HepG2 (cell line): ENCODE measurements at regions not wholly inside any gene's neighbourhood (a gene's known extent, or its start where the extent isn't known, plus 50 kb on each side); places are given as distances from the start of the nearest gene placed in this dataset.

Experiments
- ATAC-seq: fragments of 200-7000 bp; cut with Tn5 transposase; 3 replicates; pipeline ENCODE4 v1.9.1; 2020; ENCODE audit warnings: mild to moderate bottlenecking, moderate library complexity
- BruUV-seq: library from RNA; stranded (reverse); fragments of 400-500 nt; replicated peaks from 2 replicates; lab custom pipeline; 2021; lab: Mats Ljungman, UMichigan
- CTCF ChIA-PET: fragments of 300-600 bp; formaldehyde crosslinking; extraction: SDS; loops from one replicate; lab custom pipeline; 2021; ENCODE audit warnings: low total read pairs, inconsistent platforms, low intra/inter-chr PET ratio; lab: Yijun Ruan, JAX
- POLR2A ChIA-PET: fragments of 350-600 bp; sonication (Branson Sonifier 250); formaldehyde crosslinking; loops from one replicate; lab custom pipeline; 2020; ENCODE audit warnings: antibody characterized with exemption, inconsistent platforms; lab: Yijun Ruan, JAX
- DNase-seq: peaks from one replicate; pipeline ENCODE4 v3.0.0-alpha.2; 2015; ENCODE audit warnings: low spot score
- FAIRE-seq: peaks from 3 replicates; lab custom pipeline; 2011; peaks lifted over from hg19 to GRCh38; lab: Jason Lieb, UNC
- H2AFZ ChIP-seq: one replicate; pipeline ENCODE4 v1.6.1; 2011; ENCODE audit warnings: low read length, inconsistent platforms
- H3K27ac ChIP-seq: fragments of 300-600 bp; 3 replicates; pipeline ENCODE4 v1.8.0; 2011; ENCODE audit warnings: mixed run types, mild to moderate bottlenecking, mixed read lengths, low read length, inconsistent platforms; ENCODE audit not compliant: insufficient read depth; ENCODE audit errors: extremely low read length
- H3K27me3 ChIP-seq, 2 experiments: fragments of 200-600 bp in 1 of 2; 2 replicates in 1 of 2; 3 replicates in 1 of 2; pipeline versions ENCODE4 v1.6.0 to v1.8.0; 2011; ENCODE audit warnings: low read length in 2 of 2, mild to moderate bottlenecking in 2 of 2, moderate library complexity in 2 of 2, inconsistent platforms in 1 of 2; ENCODE audit not compliant: insufficient read depth in 2 of 2, control insufficient read depth in 1 of 2
- H3K36me3 ChIP-seq, 2 experiments: fragments of 200-600 bp in 1 of 2; replicated peaks in 1 of 2; 2 replicates in 1 of 2; 3 replicates in 1 of 2; pipeline versions ENCODE4 v1.5.1 to v1.8.0; 2011; ENCODE audit warnings: low read length in 2 of 2, inconsistent platforms in 1 of 2; ENCODE audit not compliant: insufficient read depth in 2 of 2, control insufficient read depth in 1 of 2
- H3K4me1 ChIP-seq: 2 replicates; pipeline ENCODE4 v1.5.1; 2012; ENCODE audit warnings: low read length, inconsistent platforms; ENCODE audit not compliant: insufficient read depth
- H3K4me2 ChIP-seq: 2 replicates; pipeline ENCODE4 v1.6.0; 2011; ENCODE audit warnings: low read depth, low read length, inconsistent platforms
- H3K4me3 ChIP-seq, 3 experiments: fragments of 200-600 bp in 1 of 3; sonication (generic), shearing (Covaris generic) in 1 of 3; replicated peaks in 1 of 3; 2 replicates each; pipeline ENCODE4 v1.5.1; 2011 to 2016; ENCODE audit warnings: low read length in 3 of 3, inconsistent platforms in 2 of 3, low read depth in 2 of 3, mild to moderate bottlenecking in 2 of 3, control low read depth in 1 of 3, mixed read lengths in 1 of 3; ENCODE audit not compliant: insufficient read depth in 1 of 3
- H3K79me2 ChIP-seq: one replicate; pipeline ENCODE4 v1.6.1; 2011; ENCODE audit warnings: low read length, inconsistent platforms; ENCODE audit not compliant: insufficient read depth
- H3K9ac ChIP-seq: 2 replicates; pipeline ENCODE4 v1.6.0; 2011; ENCODE audit warnings: mild to moderate bottlenecking, low read depth, low read length, inconsistent platforms; ENCODE audit not compliant: insufficient read depth
- H3K9me3 ChIP-seq: 2 replicates; pipeline ENCODE4 v1.5.1; 2012; ENCODE audit warnings: mild to moderate bottlenecking, low read length
- H4K20me1 ChIP-seq: 2 replicates; pipeline ENCODE4 v1.6.0; 2011; ENCODE audit warnings: inconsistent platforms, mild to moderate bottlenecking, low read length, moderate library complexity; ENCODE audit not compliant: insufficient read depth
- FOXC1 ChIP-seq: sonication (generic); formaldehyde crosslinking; IDR thresholded peaks from 2 replicates; pipeline ENCODE4 v1.8.0; 2022; ENCODE audit warnings: mild to moderate bottlenecking, missing genetic modification reagents, borderline replicate concordance
- IRX3 ChIP-seq: sonication (generic); formaldehyde crosslinking; IDR thresholded peaks from 2 replicates; pipeline ENCODE4 v1.8.1; 2023; ENCODE audit warnings: mild to moderate bottlenecking, low read depth, missing genetic modification reagents, borderline replicate concordance
- KLF13 ChIP-seq: sonication (generic); formaldehyde crosslinking; IDR thresholded peaks from 2 replicates; pipeline ENCODE4 v1.4.0; 2020; ENCODE audit warnings: mild to moderate bottlenecking, missing genetic modification reagents
- MAZ ChIP-seq, 2 experiments: sonication (generic) in 1 of 2; formaldehyde crosslinking in 1 of 2; IDR thresholded peaks; 2 replicates each; pipeline versions ENCODE4 v1.5.0 to v1.6.1; 2012 to 2020; ENCODE audit warnings: low read depth in 2 of 2, mild to moderate bottlenecking in 2 of 2, borderline replicate concordance in 1 of 2, improper control_type of control experiment in 1 of 2, low read length in 1 of 2, missing genetic modification reagents in 1 of 2, moderate library complexity in 1 of 2
- MIER2 ChIP-seq: IDR thresholded peaks from 2 replicates; pipeline ENCODE4 v1.6.1; 2016; ENCODE audit warnings: missing biosample characterization, missing genetic modification reagents
- ZFY ChIP-seq: sonication (generic); formaldehyde crosslinking; IDR thresholded peaks from 2 replicates; pipeline ENCODE4 v1.4.0; 2020; ENCODE audit warnings: missing genetic modification reagents
- ZNF343 ChIP-seq: sonication (generic); formaldehyde crosslinking; IDR thresholded peaks from 2 replicates; pipeline ENCODE4 v1.4.0; 2020; ENCODE audit warnings: mild to moderate bottlenecking, missing genetic modification reagents
- ZNF382 ChIP-seq: sonication (generic); formaldehyde crosslinking; IDR thresholded peaks from 2 replicates; pipeline ENCODE4 v1.5.0; 2020; ENCODE audit warnings: missing genetic modification reagents, mild to moderate bottlenecking, borderline replicate concordance
- ZNF432 ChIP-seq: sonication (generic); formaldehyde crosslinking; IDR thresholded peaks from 2 replicates; pipeline ENCODE4 v1.5.0; 2020; ENCODE audit warnings: missing genetic modification reagents, mild to moderate bottlenecking, borderline replicate concordance
- ZNF615 ChIP-seq: sonication (generic); formaldehyde crosslinking; IDR thresholded peaks from 2 replicates; pipeline ENCODE4 v1.5.0; 2020; ENCODE audit warnings: mild to moderate bottlenecking, missing genetic modification reagents, borderline replicate concordance
- WGBS: methylation state at CpG from one replicate; pipeline ENCODE4 v1.1.6; 2017; ENCODE audit warnings: low lambda C conversion rate; 5-methylcytosine and 5-hydroxymethylcytosine counted together
- in situ Hi-C: cut with HindIII; loops from 2 replicates; pipeline ENCODE4 v1.10.0; 2017; ENCODE audit warnings: low pct_unique_long_range_greater_than_20kb; ENCODE audit not compliant: extremely low pct_ligation_motif_present
- intact Hi-C: fragments of 100-400 bp; cut with micrococcal nuclease; formaldehyde crosslinking; loops from one replicate; pipeline ENCODE4 v1.10.0; 2022; ENCODE audit not compliant: unreplicated experiment
- TF ChIP-seq, protein P1 (sequence below): sonication (generic); formaldehyde crosslinking; IDR thresholded peaks from 2 replicates; pipeline ENCODE4 v1.4.0; 2020; ENCODE audit warnings: missing genetic modification reagents; ENCODE audit errors: not compliant biosample characterization
- TF ChIP-seq, protein P2 (sequence below): sonication (generic); formaldehyde crosslinking; IDR thresholded peaks from 2 replicates; pipeline ENCODE4 v1.4.0; 2020; ENCODE audit warnings: missing genetic modification reagents

DNA sequence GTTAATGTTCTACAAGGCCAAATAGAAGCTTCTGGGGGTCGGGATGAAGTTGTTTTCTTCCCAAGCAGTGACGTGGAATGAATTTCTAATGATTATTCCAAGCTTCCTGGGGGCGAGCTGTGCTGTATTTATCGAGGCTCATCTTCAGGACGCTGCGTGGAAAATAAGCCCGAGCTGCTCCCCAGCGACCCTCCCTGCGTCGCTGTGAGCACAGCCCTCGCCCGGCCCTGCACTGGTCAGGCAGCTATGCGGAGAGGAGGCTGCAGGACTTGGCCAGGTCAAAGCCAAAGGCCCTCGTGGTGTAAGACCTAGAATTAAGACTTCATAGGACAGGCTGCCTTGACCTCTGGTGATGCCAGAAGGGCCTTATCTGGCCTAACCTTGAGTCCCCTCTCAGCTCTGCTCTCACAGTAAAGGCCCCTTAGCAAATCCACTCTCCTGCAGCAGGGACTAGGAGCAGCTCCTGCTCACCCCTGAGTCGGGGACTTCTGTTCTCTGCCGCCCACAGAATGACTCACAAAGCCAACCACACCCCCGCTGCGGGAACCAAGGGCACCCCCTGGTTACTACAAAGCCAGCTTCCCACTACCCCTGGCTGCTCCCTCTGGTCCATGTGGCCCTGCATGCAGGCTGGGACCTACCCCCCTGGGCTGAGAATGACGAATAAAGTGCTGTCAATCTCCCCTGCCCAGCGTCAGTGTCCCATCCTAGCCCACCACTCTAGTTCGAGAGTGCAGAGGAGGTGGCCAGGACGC is 501.6 kb downstream of the TCERG1L start:
- ChIA-PET POLR2A (no interaction called here), CTCF (no interaction called here)
- Histone ChIP-seq H3K9ac (no peak overlapping the region), H3K4me2 (no peak overlapping the region), H3K4me3 (no peak overlapping the region), H3K27me3 (peaks cover 3 to 22% of the 10 kb centered on the region in 2 experiments; a peak in 4 of 5 replicates), H4K20me1 (no peaks in the 10 kb centered on the region), H3K27ac (no peak overlapping the region), H2AFZ (no peak overlapping the region), H3K79me2 (no peaks in the 10 kb centered on the region), H3K4me1 (no peaks in the 10 kb centered on the region), H3K9me3 (no peaks in the 10 kb centered on the region), H3K36me3 (no peaks in the 10 kb centered on the region)
- in situ Hi-C loops = no loop called here
- DNase-seq (no peak), FAIRE-seq (no peak), ATAC-seq (no peak)
- intact Hi-C loops = no loop called here
- WGBS = 0% methylated on average over 6 of the region's 22 CpGs
- BruUV-seq = no TSS peak
- TF ChIP-seq MAZ (IDR thresholded peaks at IDR 0.05; ENCODE audit: borderline replicate concordance, low read depth, low read length) (no peak), MAZ (CRISPR knock-in tag; IDR thresholded peaks at IDR 0.05; ENCODE audit: low read depth) (no peak), FOXC1 (no peak)
- TF ChIP-seq, protein P1, sequence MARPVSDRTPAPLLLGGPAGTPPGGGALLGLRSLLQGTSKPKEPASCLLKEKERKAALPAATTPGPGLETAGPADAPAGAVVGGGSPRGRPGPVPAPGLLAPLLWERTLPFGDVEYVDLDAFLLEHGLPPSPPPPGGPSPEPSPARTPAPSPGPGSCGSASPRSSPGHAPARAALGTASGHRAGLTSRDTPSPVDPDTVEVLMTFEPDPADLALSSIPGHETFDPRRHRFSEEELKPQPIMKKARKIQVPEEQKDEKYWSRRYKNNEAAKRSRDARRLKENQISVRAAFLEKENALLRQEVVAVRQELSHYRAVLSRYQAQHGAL (CRISPR knock-in tag) = no peak

DNA sequence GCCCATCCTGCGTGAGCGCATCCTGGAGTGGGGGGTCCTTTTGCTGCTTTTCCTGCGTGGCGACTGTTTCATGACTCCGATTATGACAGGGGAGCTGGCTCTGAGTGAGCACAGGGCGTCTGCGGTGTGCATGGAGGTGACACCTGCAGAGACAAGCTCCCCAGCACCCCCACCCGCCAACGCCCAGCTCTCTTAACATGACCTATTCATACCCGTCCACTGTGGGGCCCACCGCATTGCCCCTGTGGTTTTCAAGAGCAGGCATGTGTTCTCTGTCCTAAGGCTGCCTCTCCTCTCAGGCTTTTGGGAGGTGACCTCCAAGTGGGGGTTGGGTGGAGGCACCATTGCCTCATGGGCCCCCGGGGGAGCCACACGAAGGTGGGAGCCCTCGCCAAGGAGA is 500.7 kb downstream of the TCERG1L start:
- H3K4me2 ChIP-seq = no peak overlapping the region
- CTCF ChIA-PET = no interaction called here
- no TSS peak for BruUV-seq

More for the DNA sequence above, 500.7 kb downstream of the TCERG1L start:
- H3K79me2 ChIP-seq = no peaks in the 10 kb centered on the region
- H3K27me3 ChIP-seq = peaks cover 3 to 22% of the 10 kb centered on the region in 2 experiments; a peak in 4 of 5 replicates
- H3K9me3 ChIP-seq = no peaks in the 10 kb centered on the region
- no CpG with 5 or more reads among the region's 14 CpGs for WGBS
- H3K36me3 ChIP-seq = no peaks in the 10 kb centered on the region
- FAIRE-seq = no peak
- no peaks in the 10 kb centered on the region for H4K20me1 ChIP-seq
- intact Hi-C loops = no loop called here
- H3K4me1 ChIP-seq = no peaks in the 10 kb centered on the region
- no peak for ATAC-seq
- H3K4me3 ChIP-seq = no peak overlapping the region
- POLR2A ChIA-PET = no interaction called here
- H2AFZ ChIP-seq = no peak overlapping the region
- no peak overlapping the region for H3K27ac ChIP-seq
- TF ChIP-seq IRX3 (CRISPR knock-in tag) (no peak), ZNF382 (CRISPR knock-in tag) (no peak), ZNF615 (CRISPR knock-in tag) (no peak), KLF13 (CRISPR knock-in tag) (no peak), MIER2 (no peak), ZFY (CRISPR knock-in tag) (no peak), ZNF343 (CRISPR knock-in tag) (no peak), ZNF432 (CRISPR knock-in tag) (no peak)
- TF ChIP-seq, protein P2, sequence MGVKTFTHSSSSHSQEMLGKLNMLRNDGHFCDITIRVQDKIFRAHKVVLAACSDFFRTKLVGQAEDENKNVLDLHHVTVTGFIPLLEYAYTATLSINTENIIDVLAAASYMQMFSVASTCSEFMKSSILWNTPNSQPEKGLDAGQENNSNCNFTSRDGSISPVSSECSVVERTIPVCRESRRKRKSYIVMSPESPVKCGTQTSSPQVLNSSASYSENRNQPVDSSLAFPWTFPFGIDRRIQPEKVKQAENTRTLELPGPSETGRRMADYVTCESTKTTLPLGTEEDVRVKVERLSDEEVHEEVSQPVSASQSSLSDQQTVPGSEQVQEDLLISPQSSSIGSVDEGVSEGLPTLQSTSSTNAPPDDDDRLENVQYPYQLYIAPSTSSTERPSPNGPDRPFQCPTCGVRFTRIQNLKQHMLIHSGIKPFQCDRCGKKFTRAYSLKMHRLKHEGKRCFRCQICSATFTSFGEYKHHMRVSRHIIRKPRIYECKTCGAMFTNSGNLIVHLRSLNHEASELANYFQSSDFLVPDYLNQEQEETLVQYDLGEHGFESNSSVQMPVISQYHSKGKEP (CRISPR knock-in tag) = no peak
- TF ChIP-seq, all 625 proteins: peak for 0
- DNase-seq = no peak
- in situ Hi-C loops = no loop called here
- H3K9ac ChIP-seq = no peak overlapping the region
